Limb (tissue), 2 donors: ENCODE measurements at regions not wholly inside any gene's neighbourhood (a gene's known extent, or its start where the extent isn't known, plus 50 kb on each side); places are given as distances from the start of the nearest gene placed in this dataset.

ENCODE experiments used
- DNase-seq, 2 donors: peaks; one replicate each; pipeline ENCODE4 v3.0.0-alpha.2; 2016; ENCODE audit errors: extremely low spot score in 2 of 2

DNA sequence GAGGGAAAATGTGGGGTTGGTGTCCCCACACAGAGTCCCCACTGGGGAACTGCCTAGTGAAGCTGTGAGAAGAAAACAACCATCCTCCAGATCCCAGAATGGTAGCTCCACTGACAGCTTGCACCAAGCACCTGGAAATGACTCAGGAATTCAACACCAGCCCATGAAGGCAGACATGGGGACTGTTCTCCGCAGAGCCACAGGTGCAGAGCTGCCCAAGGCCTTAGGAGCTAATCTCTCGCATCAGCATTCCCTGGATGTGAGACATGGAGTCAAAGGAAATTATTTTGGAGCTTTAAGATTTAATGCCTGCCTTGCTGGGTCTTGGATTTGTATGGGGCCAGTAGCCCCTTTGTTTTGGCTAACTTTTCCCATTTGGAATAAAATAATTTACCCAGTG is 367.9 kb downstream of the FAM133A start:
- DNase-seq, result no peak

DNA sequence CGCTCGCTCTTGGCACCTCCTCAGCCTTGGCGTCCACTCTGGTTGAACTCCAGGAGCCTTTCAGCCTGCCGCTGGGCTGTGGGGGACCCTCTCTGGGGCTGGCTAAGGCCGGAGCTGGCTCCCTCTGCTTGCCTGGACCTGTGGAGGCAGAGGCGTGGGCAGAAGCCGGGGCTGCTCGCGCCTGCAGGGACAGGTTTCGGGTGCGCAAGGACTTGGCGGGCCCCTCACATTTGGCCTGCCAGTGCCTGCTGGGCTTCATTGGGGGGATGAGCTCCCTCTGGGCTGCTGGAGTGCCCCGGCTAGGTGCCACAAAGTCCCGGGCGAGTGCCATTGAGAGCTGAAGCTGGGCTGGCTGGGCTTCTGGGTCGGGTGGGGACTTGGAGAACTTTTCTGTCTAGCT is 371.7 kb downstream of the FAM133A start:
- DNase-seq, result no peak

DNA sequence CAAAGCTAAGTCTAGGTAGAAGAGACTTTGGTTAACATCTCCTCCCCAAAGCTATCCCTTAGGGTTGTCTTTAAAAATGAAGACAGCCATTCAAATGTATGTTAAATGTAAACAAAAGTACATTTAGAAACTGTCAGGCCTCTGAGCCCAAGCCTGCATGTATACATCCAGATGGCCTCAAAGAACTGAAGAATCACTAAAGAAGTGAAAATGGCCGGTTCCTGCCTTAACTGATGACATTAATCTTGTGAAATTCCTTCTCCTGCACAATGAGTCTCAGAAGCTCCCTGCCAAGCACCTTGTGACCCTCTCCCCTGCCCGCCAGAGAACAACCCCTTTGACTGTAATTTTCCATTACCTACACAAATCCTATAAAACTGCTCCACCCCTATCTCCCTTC is 377.9 kb downstream of the FAM133A start:
- DNase-seq, result no peak

DNA sequence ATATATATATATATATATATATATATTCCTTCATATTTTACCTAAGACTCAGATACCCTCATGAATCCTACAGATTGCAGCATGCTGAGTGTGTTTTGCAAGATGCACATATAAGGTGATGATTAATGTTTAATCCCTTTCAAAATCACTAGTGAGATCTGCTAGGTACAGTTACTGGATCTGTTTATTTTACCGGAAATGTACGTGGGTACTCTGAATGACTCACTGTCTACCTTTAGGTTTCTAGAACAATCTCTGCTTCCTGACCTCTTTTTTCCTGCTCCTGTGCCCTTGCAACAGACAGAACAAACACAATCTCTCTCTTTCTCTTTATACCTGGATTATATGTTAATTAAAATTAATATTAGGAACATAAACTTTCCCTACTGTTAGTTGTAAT is 379.6 kb downstream of the FAM133A start:
- no peak for DNase-seq

DNA sequence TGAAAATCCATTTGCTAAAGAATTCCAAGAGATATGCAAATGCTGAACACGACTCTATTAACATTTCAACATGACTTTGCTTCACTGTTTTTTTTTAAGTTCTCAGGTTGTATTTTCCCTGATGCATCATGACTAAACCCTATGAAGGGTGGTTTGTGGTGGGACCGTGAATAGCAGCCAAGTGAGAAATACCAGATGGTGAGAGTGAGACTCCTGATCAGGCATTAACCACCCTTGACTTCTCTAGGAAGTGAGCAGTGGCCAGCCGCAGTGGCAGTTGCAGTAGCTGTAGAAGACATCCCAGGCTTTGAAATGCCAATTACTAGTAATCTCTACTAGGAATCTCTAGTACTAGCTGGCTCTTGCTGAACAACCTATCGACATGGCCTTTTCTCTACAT is 383.4 kb downstream of the FAM133A start:
- DNase-seq, result no peak

DNA sequence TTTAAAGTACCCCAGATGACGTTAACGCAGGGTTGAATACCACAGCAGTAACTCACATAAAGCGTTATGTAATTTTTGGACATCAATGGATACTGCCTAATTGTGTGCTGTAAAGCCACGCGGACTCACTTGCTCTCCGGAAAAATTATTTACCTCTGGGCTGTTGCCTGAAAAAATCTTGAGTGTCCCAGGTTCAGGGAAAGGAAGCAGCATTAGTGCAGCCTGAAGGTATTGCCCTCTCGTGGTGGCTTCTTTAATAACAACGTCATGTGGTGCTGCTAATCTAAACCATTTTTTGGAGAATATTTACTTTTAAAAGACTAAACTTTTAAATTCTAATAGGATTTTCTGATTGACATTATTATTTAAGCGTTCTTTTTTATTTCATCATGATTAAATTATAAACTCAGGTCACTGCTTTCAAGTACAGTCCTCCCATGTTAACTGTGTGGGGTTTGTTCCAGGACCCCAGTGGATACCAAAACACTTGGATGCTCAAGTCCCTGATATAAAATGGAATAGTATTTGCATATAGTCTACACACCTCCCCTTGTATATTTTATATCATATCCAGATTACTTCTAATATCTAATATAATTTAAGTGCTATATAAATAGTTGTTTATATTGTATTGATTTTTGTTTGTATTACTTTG is 384.8 kb downstream of the FAM133A start:
- DNase-seq, result peak; percentile 8 to 28

DNA sequence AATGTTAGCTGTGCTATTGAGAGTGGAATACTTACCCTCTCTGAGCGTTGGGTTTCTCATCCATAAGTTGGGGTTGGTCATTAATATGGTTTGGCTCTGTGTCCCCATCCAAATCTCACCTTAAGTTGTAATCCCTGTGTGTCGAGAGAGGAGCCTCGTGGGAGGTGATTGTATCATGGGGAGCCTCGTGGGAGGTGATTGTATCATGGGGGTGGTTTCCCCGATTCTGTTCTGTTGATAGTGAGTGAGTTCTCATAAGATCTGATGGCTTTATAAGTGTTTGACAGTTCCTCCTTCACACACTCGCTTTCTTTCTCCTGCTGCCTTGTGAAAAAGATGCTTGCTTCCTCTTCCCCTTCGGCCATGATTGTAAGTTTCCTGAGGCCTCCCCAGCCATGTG is 391.1 kb downstream of the FAM133A start:
- DNase-seq, result no peak

DNA sequence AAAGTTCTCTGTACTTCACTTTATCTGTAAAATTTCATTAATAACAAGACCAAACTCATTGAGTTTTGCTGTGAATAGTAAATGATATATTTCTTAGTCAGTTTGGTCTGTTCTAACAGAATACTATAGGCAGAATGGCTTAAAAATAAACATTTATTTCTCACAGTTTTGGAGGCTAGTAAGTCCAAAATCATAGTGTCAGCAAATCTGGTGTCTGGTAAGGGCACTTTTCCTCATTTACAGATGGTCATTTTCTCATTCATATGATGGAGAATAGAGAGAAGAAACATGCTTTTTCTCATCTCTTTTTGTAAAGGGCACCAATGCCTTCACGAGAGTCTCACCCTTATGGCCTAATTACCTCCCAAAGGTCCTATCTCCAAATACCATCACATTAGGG is 415.1 kb downstream of the FAM133A start:
- no peak for DNase-seq

DNA sequence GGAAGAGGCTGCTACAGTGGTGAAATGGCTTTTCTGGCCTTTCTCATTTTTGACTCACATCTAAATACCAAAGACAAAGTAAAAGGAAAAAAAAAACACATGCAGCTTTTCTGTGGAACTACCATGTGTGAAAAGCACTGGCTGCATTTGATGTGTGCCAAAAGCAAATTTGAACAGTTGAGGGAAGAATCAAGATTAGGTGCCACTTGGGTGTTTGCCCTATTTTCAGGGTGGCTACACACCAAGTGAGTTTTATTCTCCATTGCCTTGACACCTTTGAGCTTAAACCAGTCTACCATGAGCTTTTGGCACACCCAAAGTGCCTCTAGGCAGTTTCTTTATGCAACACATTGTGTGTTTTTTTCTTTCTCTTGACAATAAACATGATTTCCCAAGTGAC is 423.9 kb downstream of the FAM133A start:
- DNase-seq, result no peak

DNA sequence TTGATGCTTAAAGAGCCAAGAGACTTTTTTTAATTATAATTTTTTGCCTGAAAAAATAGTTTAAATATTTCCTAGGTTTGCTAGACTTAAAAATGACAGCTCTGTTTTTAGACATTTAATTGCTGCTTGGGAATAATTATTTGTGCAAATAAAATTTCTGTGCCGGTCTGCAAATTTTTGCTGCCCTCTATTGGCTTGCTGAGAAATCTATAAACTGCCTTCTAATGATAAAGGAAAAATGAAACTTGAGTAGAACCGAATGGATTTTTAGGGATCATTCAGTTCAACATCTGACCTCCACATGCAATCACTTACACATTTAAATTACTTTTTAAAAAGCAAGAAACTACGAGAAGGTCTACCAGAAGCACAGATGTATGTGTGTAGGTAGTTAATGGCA is 434.0 kb downstream of the FAM133A start:
- DNase-seq, result no peak

DNA sequence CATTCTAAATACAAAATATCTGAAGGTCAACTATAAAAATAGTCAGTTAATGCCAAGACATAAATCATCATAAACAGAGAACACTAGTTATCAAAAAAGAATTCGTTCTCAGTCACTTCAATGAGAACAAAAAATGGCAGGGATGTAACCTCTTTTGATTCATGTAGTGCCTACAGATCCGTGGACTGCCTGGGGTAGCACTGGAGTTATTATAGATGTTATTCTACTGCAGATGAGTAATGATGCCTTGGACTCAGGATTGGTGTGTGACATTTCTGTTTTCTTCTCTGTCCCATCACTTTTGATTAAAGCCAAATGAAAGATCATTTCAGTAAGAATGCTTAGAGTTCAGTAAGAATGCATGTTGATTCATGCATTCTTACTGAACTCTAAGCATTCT is 440.4 kb downstream of the FAM133A start:
- no peak for DNase-seq

DNA sequence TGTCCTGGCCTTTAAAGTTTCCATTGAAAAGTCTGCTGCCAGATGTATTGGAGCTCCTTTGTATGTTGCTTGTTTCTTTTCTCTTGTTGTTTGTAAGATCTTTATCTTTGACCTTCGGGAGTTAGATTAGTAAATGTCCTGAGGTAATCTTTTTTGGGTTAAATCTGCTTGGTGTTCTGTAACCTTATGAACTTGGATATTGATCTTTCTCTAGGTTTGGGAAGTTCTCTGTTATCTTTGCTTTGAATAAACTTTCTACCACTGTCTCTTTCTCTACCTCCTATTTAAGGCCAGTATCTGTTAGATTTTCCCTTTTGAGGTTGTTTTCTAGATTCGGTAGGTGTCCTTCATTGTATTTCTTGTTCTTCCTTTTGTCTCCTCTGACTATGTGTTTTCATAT is 447.8 kb downstream of the FAM133A start:
- DNase-seq, result no peak

DNA sequence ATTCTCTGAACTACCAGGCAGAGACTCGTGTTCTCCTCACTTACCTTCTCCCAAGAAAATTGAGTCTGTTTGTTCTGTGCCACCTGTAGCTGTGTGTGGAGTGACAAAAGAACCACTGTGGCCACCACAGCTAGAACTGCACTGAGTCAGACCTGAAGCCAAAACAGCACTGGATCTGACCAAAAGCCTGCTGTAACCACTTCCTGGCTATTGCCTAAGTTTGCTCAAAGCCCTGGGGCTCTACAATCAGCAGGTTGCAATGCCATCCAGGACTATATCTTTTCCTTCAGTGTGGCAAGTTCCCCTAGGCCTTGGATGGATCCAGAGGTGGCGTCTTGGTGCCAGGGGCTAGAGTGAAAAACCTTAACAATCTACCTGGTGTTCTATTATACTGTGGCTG is 449.1 kb downstream of the FAM133A start:
- no peak for DNase-seq

DNA sequence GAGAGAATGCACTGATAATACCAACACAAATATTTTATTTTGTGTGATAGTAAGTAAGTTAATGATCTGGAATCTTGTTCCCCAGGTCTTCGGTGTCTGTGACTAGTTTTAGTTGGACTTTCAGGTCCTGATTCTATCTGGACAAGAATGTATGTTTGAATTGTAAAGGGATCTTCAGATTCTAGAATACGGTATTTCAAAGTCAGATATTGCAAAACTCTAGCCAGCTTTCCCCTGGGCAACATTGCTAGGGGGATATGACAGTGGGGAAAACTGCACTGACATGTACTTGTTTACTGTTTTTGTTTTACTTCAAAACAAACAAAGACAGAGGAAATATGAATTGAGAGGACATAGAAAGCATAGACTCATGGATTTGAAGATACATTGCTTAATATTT is 489.0 kb downstream of the FAM133A start:
- DNase-seq, result no peak

DNA sequence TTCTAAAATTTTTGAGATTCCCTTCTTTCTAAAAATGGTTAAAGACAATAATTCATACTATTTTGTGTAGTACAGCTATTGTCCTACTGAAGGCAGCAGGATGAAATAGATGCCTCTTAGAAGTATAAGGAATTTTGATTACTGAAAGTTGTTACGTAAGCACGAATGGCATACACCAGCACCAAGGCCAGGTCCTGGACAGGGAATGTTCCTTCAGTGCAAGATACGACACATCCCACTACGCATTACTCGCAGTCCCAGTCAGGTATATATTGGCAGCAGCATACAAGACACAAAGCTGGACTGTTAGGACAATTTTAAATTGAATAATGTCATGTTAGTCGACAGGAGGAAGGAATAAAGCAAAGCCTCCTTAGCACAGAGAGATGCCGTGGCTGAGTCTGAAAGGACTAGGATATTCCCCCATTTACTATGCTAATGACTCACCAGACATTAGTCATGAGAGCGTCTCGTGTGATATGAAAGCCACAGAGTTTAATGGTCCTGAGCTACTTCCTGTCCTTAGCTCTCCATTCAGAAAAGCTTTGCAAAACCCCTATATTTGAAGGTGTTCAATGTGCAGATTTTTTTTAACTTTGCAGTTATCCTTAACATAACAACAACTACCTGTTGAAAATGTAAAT is 504.3 kb downstream of the FAM133A start:
- DNase-seq, result no peak

DNA sequence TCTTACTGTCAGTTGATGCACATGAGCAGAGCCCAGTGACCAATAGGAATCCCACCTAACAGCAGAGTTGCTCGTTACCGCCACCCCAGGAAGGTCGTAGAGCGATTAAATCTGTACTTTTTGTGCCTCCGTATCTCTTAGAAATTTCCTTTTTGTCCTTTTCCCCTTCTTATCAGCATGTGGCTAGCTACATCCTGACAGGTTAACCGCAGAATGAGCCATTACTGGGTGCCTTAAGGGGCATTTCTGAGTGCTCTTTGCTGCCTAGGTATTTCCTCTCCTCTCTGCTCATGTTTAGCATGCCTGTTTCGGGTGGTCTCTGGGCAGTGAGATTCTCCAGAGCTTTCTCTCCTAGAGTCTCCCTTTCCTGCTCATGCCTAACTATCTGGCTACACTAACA is 530.5 kb downstream of the FAM133A start:
- DNase-seq, result no peak

DNA sequence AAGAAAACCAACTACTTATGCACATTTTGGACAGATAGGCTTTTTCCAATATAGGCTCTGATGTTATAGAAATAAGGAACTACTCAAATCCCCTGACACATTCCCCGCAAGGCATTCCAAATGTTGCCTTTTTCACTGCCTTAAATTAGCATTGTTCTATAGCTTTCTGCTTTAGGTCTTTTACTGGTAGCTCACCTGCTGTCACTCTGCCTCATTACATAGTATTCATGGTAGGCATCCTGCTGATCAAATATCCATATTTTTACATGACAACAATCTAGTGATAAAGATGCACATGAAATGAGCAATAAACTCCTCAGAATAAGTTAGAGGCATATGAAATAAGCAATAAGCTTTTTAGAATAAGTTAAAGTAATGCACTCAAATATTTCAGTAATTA is 542.7 kb downstream of the FAM133A start:
- DNase-seq, result no peak

DNA sequence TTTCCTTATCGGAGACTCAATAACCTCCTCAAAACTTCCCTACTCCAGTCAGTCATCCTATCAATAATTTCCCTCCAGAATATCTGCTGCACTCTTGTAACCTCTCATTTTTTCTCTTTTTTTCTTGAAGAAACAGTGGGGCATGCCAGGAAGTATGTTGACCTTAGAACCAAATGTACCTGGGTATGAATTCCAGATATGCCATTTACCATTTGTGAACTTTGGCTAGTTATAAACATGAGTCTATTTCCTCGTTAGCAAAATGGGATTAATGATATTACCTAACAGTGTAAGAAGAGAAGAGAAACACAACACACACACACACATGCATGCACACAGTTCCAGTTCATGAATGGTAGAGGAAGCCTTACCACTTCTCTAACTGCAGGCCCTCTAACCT is 578.2 kb downstream of the FAM133A start:
- DNase-seq, result no peak

DNA sequence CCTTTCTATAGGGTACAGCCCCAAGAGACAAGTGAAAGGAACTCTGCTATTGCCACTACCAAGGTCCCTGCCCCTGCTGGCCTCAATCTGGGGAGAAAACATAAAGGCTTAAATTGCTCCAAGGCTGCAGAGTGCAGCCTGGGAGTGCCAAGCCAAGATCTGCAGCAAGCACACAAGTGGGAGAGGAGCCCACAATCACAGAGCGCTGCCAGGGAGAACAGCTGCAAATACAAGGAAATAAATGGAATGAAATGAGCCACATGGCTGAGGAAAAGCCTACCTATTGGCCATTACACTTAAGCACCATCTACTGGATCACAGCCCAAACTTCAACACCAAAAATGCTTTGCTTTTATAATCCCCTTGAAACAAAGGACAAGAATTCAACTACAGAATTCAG is 582.4 kb downstream of the FAM133A start:
- DNase-seq, result peak; percentile 9 to 29

DNA sequence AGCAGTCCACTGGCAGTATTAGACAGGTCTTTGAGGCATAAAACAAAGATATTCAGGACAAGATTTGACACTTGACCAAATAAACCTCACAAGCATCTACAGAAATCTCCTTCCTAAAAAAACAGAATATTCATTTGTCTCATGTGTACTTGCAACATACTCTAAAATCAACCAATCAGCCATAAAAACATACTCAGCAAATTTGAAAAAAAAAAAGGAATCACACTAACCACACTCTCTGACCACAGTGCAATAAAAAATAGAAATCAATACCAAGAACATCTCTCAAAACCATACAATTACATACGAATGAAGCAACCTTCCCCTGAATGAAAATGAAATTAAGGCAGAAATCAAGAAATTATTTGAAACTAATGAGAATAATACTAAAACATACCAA is 591.3 kb downstream of the FAM133A start:
- no peak for DNase-seq

DNA sequence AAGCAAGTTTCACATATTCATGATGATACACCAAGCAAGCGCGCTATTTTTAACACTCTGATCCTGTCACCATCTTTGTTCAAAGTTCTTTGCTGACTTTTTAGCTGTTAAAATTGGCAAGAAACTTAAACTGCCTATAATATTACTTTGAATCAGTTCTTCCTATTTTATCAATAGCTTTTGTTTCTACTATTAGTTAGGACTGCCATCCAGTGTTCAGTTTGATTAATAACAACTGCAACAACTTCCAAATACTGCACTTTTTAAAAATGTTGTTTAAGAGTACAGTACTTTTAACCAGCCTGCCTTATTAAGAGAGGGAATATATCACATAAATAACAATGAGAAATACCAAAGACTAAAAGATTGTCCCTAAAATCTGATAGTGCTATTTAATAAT is 614.3 kb downstream of the FAM133A start:
- DNase-seq, result no peak

DNA sequence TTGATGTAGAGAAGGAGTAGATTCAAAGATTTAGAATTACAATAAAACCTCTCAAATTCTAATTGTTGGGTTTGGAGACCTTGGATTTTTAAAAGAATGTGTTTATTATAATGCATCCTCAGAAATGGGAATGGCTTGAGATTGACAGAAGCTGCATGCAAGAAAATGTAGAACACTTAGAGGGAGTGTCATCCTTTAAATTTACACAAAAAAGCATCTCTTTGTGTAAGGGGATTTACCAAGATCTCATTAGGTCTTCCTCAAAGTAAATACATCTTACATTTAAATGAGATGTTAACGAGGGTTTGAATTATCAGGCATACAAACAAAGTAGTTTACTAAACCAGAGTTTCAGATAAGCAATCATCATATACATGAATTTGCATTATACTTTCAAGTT is 615.0 kb downstream of the FAM133A start:
- DNase-seq, result no peak

DNA sequence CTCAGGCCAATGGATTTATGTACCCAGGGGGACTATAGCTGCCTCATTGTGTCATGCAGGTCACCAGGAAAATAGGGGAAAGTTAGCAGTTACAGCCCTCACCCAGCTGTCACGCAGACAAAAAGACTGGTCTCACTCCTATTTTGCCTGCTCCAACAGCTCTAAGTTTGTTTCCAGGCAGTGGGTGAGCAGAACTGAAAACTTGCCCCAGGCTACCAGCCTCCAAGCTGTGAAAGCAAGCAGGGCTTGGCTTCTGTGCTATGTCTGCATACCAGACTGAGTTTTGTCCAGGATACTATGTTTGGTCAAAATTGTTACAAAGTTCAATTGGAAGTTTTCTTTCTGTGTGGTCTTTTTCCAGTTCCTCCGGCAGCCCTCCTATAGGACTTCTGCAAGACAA is 628.4 kb downstream of the FAM133A start:
- no peak for DNase-seq

DNA sequence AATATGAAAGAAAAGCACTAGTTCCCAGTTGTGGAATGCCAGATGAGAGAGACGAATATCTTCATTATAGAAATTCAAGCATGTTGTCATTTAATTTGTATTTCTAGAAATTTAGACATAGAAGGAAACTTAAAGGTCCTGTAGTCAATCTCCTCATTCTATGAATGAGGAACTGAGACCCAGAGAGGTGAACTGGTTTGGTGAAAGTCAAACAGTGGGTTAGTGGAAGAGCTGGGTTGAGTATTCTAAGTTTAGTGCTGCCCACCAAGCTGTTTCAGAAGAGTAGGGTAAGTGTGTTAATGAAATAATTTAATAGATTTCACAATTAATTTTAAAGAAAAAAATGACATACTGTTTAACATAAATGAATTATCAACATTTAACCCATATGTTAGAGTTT is 655.2 kb downstream of the FAM133A start:
- no peak for DNase-seq
